H9 (cell line): ENCODE measurements at regions not wholly inside any gene's neighbourhood (a gene's known extent, or its start where the extent isn't known, plus 50 kb on each side); places are given as distances from the start of the nearest gene placed in this dataset.

Source experiments
- DNase-seq: peaks from one replicate; pipeline ENCODE4 v3.0.0-alpha.2; 2017
- H2AFZ ChIP-seq: one replicate; pipeline ENCODE4 v1.6.1; 2013; ENCODE audit warnings: mild to moderate bottlenecking, low read length, control low read depth, moderate library complexity
- H2AK5ac ChIP-seq: 2 replicates; pipeline ENCODE4 v1.6.1; 2013; ENCODE audit warnings: low read length, control low read depth, mixed read lengths; ENCODE audit not compliant: insufficient read length
- H2BK120ac ChIP-seq: one replicate; pipeline ENCODE4 v1.6.1; 2013; ENCODE audit warnings: low read depth, mild to moderate bottlenecking, low read length, control low read depth, inconsistent platforms; ENCODE audit not compliant: poor library complexity, severe bottlenecking
- H2BK12ac ChIP-seq: 2 replicates; pipeline ENCODE4 v1.6.1; 2013; ENCODE audit warnings: low read length, control low read depth, mixed read lengths, low read depth; ENCODE audit not compliant: insufficient read length
- H2BK15ac ChIP-seq: 2 replicates; pipeline ENCODE4 v1.6.1; 2013; ENCODE audit warnings: low read depth, low read length, control low read depth
- H2BK20ac ChIP-seq: one replicate; pipeline ENCODE4 v1.6.1; 2013; ENCODE audit warnings: low read depth, mild to moderate bottlenecking, low read length, control low read depth, inconsistent platforms; ENCODE audit not compliant: poor library complexity, severe bottlenecking
- H2BK5ac ChIP-seq: 2 replicates; pipeline ENCODE4 v1.6.1; 2013; ENCODE audit warnings: low read length, control low read depth, mixed read lengths; ENCODE audit not compliant: insufficient read length
- H3K14ac ChIP-seq: 2 replicates; pipeline ENCODE4 v1.6.1; 2013; ENCODE audit warnings: low read length, control low read depth; ENCODE audit not compliant: insufficient read depth
- H3K18ac ChIP-seq: 2 replicates; pipeline ENCODE4 v1.6.1; 2013; ENCODE audit warnings: low read depth, mild to moderate bottlenecking, mixed read lengths, low read length, control low read depth; ENCODE audit not compliant: insufficient read length
- H3K23ac ChIP-seq: 2 replicates; pipeline ENCODE4 v1.6.1; 2013; ENCODE audit warnings: low read length, control low read depth, mixed read lengths, low read depth; ENCODE audit not compliant: insufficient read length
- H3K23me2 ChIP-seq: 2 replicates; pipeline ENCODE4 v1.6.1; 2013; ENCODE audit warnings: low read depth, mild to moderate bottlenecking, mixed read lengths, low read length, control low read depth; ENCODE audit not compliant: insufficient read length, poor library complexity, severe bottlenecking
- H3K27ac ChIP-seq: 2 replicates; pipeline ENCODE4 v1.5.1; 2013; ENCODE audit warnings: low read length, control low read depth, mixed read lengths, low read depth; ENCODE audit not compliant: insufficient read length
- H3K27me3 ChIP-seq: 2 replicates; pipeline ENCODE4 v1.6.1; 2013; ENCODE audit warnings: low read length, control low read depth, inconsistent platforms; ENCODE audit not compliant: insufficient read depth
- H3K4ac ChIP-seq: 2 replicates; pipeline ENCODE4 v1.6.1; 2013; ENCODE audit warnings: low read depth, mild to moderate bottlenecking, control low read depth, inconsistent platforms, low read length, moderate library complexity
- H3K4me1 ChIP-seq: 2 replicates; pipeline ENCODE4 v1.6.1; 2013; ENCODE audit warnings: low read length, control low read depth, inconsistent platforms; ENCODE audit not compliant: insufficient read depth
- H3K4me2 ChIP-seq: 2 replicates; pipeline ENCODE4 v1.6.1; 2013; ENCODE audit warnings: low read length, control low read depth, mixed read lengths; ENCODE audit not compliant: insufficient read length, insufficient read depth
- H3K56ac ChIP-seq: 2 replicates; pipeline ENCODE4 v1.6.1; 2013; ENCODE audit warnings: low read depth, mild to moderate bottlenecking, mixed read lengths, low read length, control low read depth; ENCODE audit not compliant: insufficient read length
- H3K79me1 ChIP-seq: 2 replicates; pipeline ENCODE4 v1.6.1; 2013; ENCODE audit warnings: low read depth, mild to moderate bottlenecking, moderate library complexity, low read length, control low read depth, inconsistent platforms; ENCODE audit not compliant: insufficient read depth, poor library complexity, severe bottlenecking
- H3K79me2 ChIP-seq: 2 replicates; pipeline ENCODE4 v1.6.1; 2013; ENCODE audit warnings: low read length, control low read depth, inconsistent platforms; ENCODE audit not compliant: insufficient read depth
- H3K9ac ChIP-seq: 2 replicates; pipeline ENCODE4 v1.6.1; 2013; ENCODE audit warnings: low read length, control low read depth, mixed read lengths; ENCODE audit not compliant: insufficient read length; ENCODE audit errors: extremely low read depth
- H3K9me3 ChIP-seq: one replicate; pipeline ENCODE4 v1.6.1; 2013; ENCODE audit warnings: low read depth, low read length, inconsistent platforms; ENCODE audit not compliant: control insufficient read depth
- H3T11ph ChIP-seq: one replicate; pipeline ENCODE4 v1.6.1; 2013; ENCODE audit warnings: mild to moderate bottlenecking, low read length, control low read depth, inconsistent platforms
- H4K20me1 ChIP-seq: one replicate; pipeline ENCODE4 v1.6.1; 2013; ENCODE audit not compliant: control insufficient read depth, insufficient read length, insufficient read depth
- H4K5ac ChIP-seq: 2 replicates; pipeline ENCODE4 v1.6.1; 2013; ENCODE audit warnings: low read depth, mild to moderate bottlenecking, mixed read lengths, low read length, control low read depth; ENCODE audit not compliant: insufficient read length
- H4K8ac ChIP-seq: replicated peaks from 2 replicates; pipeline ENCODE4 v1.6.1; 2013; ENCODE audit warnings: low read length, control low read depth, mixed read lengths, low read depth; ENCODE audit not compliant: insufficient read length
- H4K91ac ChIP-seq: 2 replicates; pipeline ENCODE4 v1.6.1; 2013; ENCODE audit warnings: low read depth, mild to moderate bottlenecking, moderate library complexity, mixed read lengths, low read length, control low read depth; ENCODE audit not compliant: insufficient read length
- H3K27ac Mint-ChIP-seq, 3 experiments: 2 replicates in 2 of 3; 3 replicates in 1 of 3; pipeline ENCODE4 v1.8.0; 2020 to 2021; ENCODE audit warnings: mixed read lengths in 3 of 3, mild to moderate bottlenecking in 1 of 3, moderate library complexity in 1 of 3
- H3K27me3 Mint-ChIP-seq: 2 replicates; pipeline ENCODE4 v1.8.0; 2021; ENCODE audit warnings: low read depth, mild to moderate bottlenecking, moderate library complexity, mixed read lengths
- H3K36me3 Mint-ChIP-seq, 3 experiments: 2 replicates in 2 of 3; 3 replicates in 1 of 3; pipeline ENCODE4 v1.8.0; 2020 to 2021; ENCODE audit warnings: low read depth in 3 of 3, mixed read lengths in 3 of 3; ENCODE audit not compliant: insufficient read depth in 1 of 3
- H3K4me1 Mint-ChIP-seq, 2 experiments: 2 replicates each; pipeline ENCODE4 v1.8.0; 2020; ENCODE audit warnings: mixed read lengths in 2 of 2
- H3K4me3 Mint-ChIP-seq, 2 experiments: 2 replicates in 1 of 2; 3 replicates in 1 of 2; pipeline ENCODE4 v1.8.0; 2020 to 2021; ENCODE audit warnings: mild to moderate bottlenecking in 2 of 2, mixed read lengths in 2 of 2, moderate library complexity in 1 of 2
- H3K9me3 Mint-ChIP-seq, 2 experiments: 2 replicates in 1 of 2; 3 replicates in 1 of 2; pipeline ENCODE4 v1.8.0; 2020; ENCODE audit warnings: mild to moderate bottlenecking in 2 of 2, mixed read lengths in 2 of 2, moderate library complexity in 1 of 2
- CTCF ChIP-seq: fragments of 200-600 bp; sonication (generic); conservative IDR thresholded peaks from 3 replicates; pipeline ENCODE4 v1.8.0; 2021; ENCODE audit warnings: antibody characterized with exemption, mild to moderate bottlenecking
- WGBS: extraction: QIAGEN DNeasy Blood & Tissue Kit; methylation state at CpG from one replicate; pipeline ENCODE4 v1.1.7; 2013; ENCODE audit warnings: missing lambda C conversion rate, low lambda C conversion rate, mixed read lengths; ENCODE audit not compliant: insufficient read length; ENCODE audit errors: extremely low coverage; 5-methylcytosine and 5-hydroxymethylcytosine counted together

GRCh38 chr10:28940158-28940888 is 263.0 kb downstream of the BAMBI start:
- no peak overlapping the region for H3T11ph ChIP-seq
- no peak overlapping the region for H4K8ac ChIP-seq
- peak overlapping the region; percentile 1 to 94 (median 94); a peak in 5 of 7 replicates for H3K27ac Mint-ChIP-seq
- H3K79me1 ChIP-seq: no peaks in the 10 kb centered on the region
- WGBS: no CpG with 5 or more reads among the region's 8 CpGs
- no peak overlapping the region for H3K56ac ChIP-seq
- peaks cover 2 to 4% of the 10 kb centered on the region in 2 experiments; a peak in 2 of 5 replicates for H3K9me3 Mint-ChIP-seq
- H2BK12ac ChIP-seq: peak overlapping the region; percentile 53
- H3K9me3 ChIP-seq: no peaks in the 10 kb centered on the region
- H3K27me3 Mint-ChIP-seq: peaks cover 22% of the 10 kb centered on the region
- DNase-seq: no peak
- H3K36me3 Mint-ChIP-seq: peaks cover 0 to under 1% (median 0%) of the 10 kb centered on the region in 3 experiments; a peak in 3 of 7 replicates
- H2BK120ac ChIP-seq: no peak overlapping the region
- H2AK5ac ChIP-seq: no peak overlapping the region
- no peak overlapping the region for H3K27ac ChIP-seq
- H3K4me2 ChIP-seq: peak overlapping the region; percentile 9
- no peaks in the 10 kb centered on the region for H3K27me3 ChIP-seq
- H2BK15ac ChIP-seq: no peak overlapping the region
- H2BK20ac ChIP-seq: peak overlapping the region; percentile 91
- peak overlapping the region; percentile 39; the same call in 1 of the 2 replicates for H3K4ac ChIP-seq
- H4K5ac ChIP-seq: no peak overlapping the region
- peaks cover 14 to 17% of the 10 kb centered on the region in 2 experiments for H3K4me1 Mint-ChIP-seq
- no peak overlapping the region for H2AFZ ChIP-seq
- no peak for TF ChIP-seq CTCF
- H3K23me2 ChIP-seq: no peaks in the 10 kb centered on the region
- H3K23ac ChIP-seq: no peak overlapping the region
- no peaks in the 10 kb centered on the region for H3K4me1 ChIP-seq
- H3K14ac ChIP-seq: peak overlapping the region; percentile 31; the same call in 1 of the 2 replicates
- H3K9ac ChIP-seq: no peak overlapping the region
- H3K4me3 Mint-ChIP-seq: peak overlapping the region; percentile 56 to 86
- H2BK5ac ChIP-seq: no peak overlapping the region
- no peaks in the 10 kb centered on the region for H4K20me1 ChIP-seq
- H4K91ac ChIP-seq: no peak overlapping the region
- no peaks in the 10 kb centered on the region for H3K79me2 ChIP-seq
- H3K18ac ChIP-seq: peak overlapping the region; percentile 27
